H9 (cell line): ENCODE measurements at regions not wholly inside any gene's neighbourhood (a gene's known extent, or its start where the extent isn't known, plus 50 kb on each side); places are given as distances from the start of the nearest gene placed in this dataset.

Source experiments
- DNase-seq: peaks from one replicate; pipeline ENCODE4 v3.0.0-alpha.2; 2017
- H2AFZ ChIP-seq: one replicate; pipeline ENCODE4 v1.6.1; 2013; ENCODE audit warnings: mild to moderate bottlenecking, low read length, control low read depth, moderate library complexity
- H2AK5ac ChIP-seq: 2 replicates; pipeline ENCODE4 v1.6.1; 2013; ENCODE audit warnings: low read length, control low read depth, mixed read lengths; ENCODE audit not compliant: insufficient read length
- H2BK120ac ChIP-seq: one replicate; pipeline ENCODE4 v1.6.1; 2013; ENCODE audit warnings: low read depth, mild to moderate bottlenecking, low read length, control low read depth, inconsistent platforms; ENCODE audit not compliant: poor library complexity, severe bottlenecking
- H2BK12ac ChIP-seq: 2 replicates; pipeline ENCODE4 v1.6.1; 2013; ENCODE audit warnings: low read length, control low read depth, mixed read lengths, low read depth; ENCODE audit not compliant: insufficient read length
- H2BK15ac ChIP-seq: 2 replicates; pipeline ENCODE4 v1.6.1; 2013; ENCODE audit warnings: low read depth, low read length, control low read depth
- H2BK20ac ChIP-seq: one replicate; pipeline ENCODE4 v1.6.1; 2013; ENCODE audit warnings: low read depth, mild to moderate bottlenecking, low read length, control low read depth, inconsistent platforms; ENCODE audit not compliant: poor library complexity, severe bottlenecking
- H2BK5ac ChIP-seq: 2 replicates; pipeline ENCODE4 v1.6.1; 2013; ENCODE audit warnings: low read length, control low read depth, mixed read lengths; ENCODE audit not compliant: insufficient read length
- H3K14ac ChIP-seq: 2 replicates; pipeline ENCODE4 v1.6.1; 2013; ENCODE audit warnings: low read length, control low read depth; ENCODE audit not compliant: insufficient read depth
- H3K18ac ChIP-seq: 2 replicates; pipeline ENCODE4 v1.6.1; 2013; ENCODE audit warnings: low read depth, mild to moderate bottlenecking, mixed read lengths, low read length, control low read depth; ENCODE audit not compliant: insufficient read length
- H3K23ac ChIP-seq: 2 replicates; pipeline ENCODE4 v1.6.1; 2013; ENCODE audit warnings: low read length, control low read depth, mixed read lengths, low read depth; ENCODE audit not compliant: insufficient read length
- H3K23me2 ChIP-seq: 2 replicates; pipeline ENCODE4 v1.6.1; 2013; ENCODE audit warnings: low read depth, mild to moderate bottlenecking, mixed read lengths, low read length, control low read depth; ENCODE audit not compliant: insufficient read length, poor library complexity, severe bottlenecking
- H3K27ac ChIP-seq: 2 replicates; pipeline ENCODE4 v1.5.1; 2013; ENCODE audit warnings: low read length, control low read depth, mixed read lengths, low read depth; ENCODE audit not compliant: insufficient read length
- H3K27me3 ChIP-seq: 2 replicates; pipeline ENCODE4 v1.6.1; 2013; ENCODE audit warnings: low read length, control low read depth, inconsistent platforms; ENCODE audit not compliant: insufficient read depth
- H3K4ac ChIP-seq: 2 replicates; pipeline ENCODE4 v1.6.1; 2013; ENCODE audit warnings: low read depth, mild to moderate bottlenecking, control low read depth, inconsistent platforms, low read length, moderate library complexity
- H3K4me1 ChIP-seq: 2 replicates; pipeline ENCODE4 v1.6.1; 2013; ENCODE audit warnings: low read length, control low read depth, inconsistent platforms; ENCODE audit not compliant: insufficient read depth
- H3K4me2 ChIP-seq: 2 replicates; pipeline ENCODE4 v1.6.1; 2013; ENCODE audit warnings: low read length, control low read depth, mixed read lengths; ENCODE audit not compliant: insufficient read length, insufficient read depth
- H3K56ac ChIP-seq: 2 replicates; pipeline ENCODE4 v1.6.1; 2013; ENCODE audit warnings: low read depth, mild to moderate bottlenecking, mixed read lengths, low read length, control low read depth; ENCODE audit not compliant: insufficient read length
- H3K79me1 ChIP-seq: 2 replicates; pipeline ENCODE4 v1.6.1; 2013; ENCODE audit warnings: low read depth, mild to moderate bottlenecking, moderate library complexity, low read length, control low read depth, inconsistent platforms; ENCODE audit not compliant: insufficient read depth, poor library complexity, severe bottlenecking
- H3K79me2 ChIP-seq: 2 replicates; pipeline ENCODE4 v1.6.1; 2013; ENCODE audit warnings: low read length, control low read depth, inconsistent platforms; ENCODE audit not compliant: insufficient read depth
- H3K9ac ChIP-seq: 2 replicates; pipeline ENCODE4 v1.6.1; 2013; ENCODE audit warnings: low read length, control low read depth, mixed read lengths; ENCODE audit not compliant: insufficient read length; ENCODE audit errors: extremely low read depth
- H3K9me3 ChIP-seq: one replicate; pipeline ENCODE4 v1.6.1; 2013; ENCODE audit warnings: low read depth, low read length, inconsistent platforms; ENCODE audit not compliant: control insufficient read depth
- H3T11ph ChIP-seq: one replicate; pipeline ENCODE4 v1.6.1; 2013; ENCODE audit warnings: mild to moderate bottlenecking, low read length, control low read depth, inconsistent platforms
- H4K20me1 ChIP-seq: one replicate; pipeline ENCODE4 v1.6.1; 2013; ENCODE audit not compliant: control insufficient read depth, insufficient read length, insufficient read depth
- H4K5ac ChIP-seq: 2 replicates; pipeline ENCODE4 v1.6.1; 2013; ENCODE audit warnings: low read depth, mild to moderate bottlenecking, mixed read lengths, low read length, control low read depth; ENCODE audit not compliant: insufficient read length
- H4K8ac ChIP-seq: replicated peaks from 2 replicates; pipeline ENCODE4 v1.6.1; 2013; ENCODE audit warnings: low read length, control low read depth, mixed read lengths, low read depth; ENCODE audit not compliant: insufficient read length
- H4K91ac ChIP-seq: 2 replicates; pipeline ENCODE4 v1.6.1; 2013; ENCODE audit warnings: low read depth, mild to moderate bottlenecking, moderate library complexity, mixed read lengths, low read length, control low read depth; ENCODE audit not compliant: insufficient read length
- H3K27ac Mint-ChIP-seq, 3 experiments: 2 replicates in 2 of 3; 3 replicates in 1 of 3; pipeline ENCODE4 v1.8.0; 2020 to 2021; ENCODE audit warnings: mixed read lengths in 3 of 3, mild to moderate bottlenecking in 1 of 3, moderate library complexity in 1 of 3
- H3K27me3 Mint-ChIP-seq: 2 replicates; pipeline ENCODE4 v1.8.0; 2021; ENCODE audit warnings: low read depth, mild to moderate bottlenecking, moderate library complexity, mixed read lengths
- H3K36me3 Mint-ChIP-seq, 3 experiments: 2 replicates in 2 of 3; 3 replicates in 1 of 3; pipeline ENCODE4 v1.8.0; 2020 to 2021; ENCODE audit warnings: low read depth in 3 of 3, mixed read lengths in 3 of 3; ENCODE audit not compliant: insufficient read depth in 1 of 3
- H3K4me1 Mint-ChIP-seq, 2 experiments: 2 replicates each; pipeline ENCODE4 v1.8.0; 2020; ENCODE audit warnings: mixed read lengths in 2 of 2
- H3K4me3 Mint-ChIP-seq, 2 experiments: 2 replicates in 1 of 2; 3 replicates in 1 of 2; pipeline ENCODE4 v1.8.0; 2020 to 2021; ENCODE audit warnings: mild to moderate bottlenecking in 2 of 2, mixed read lengths in 2 of 2, moderate library complexity in 1 of 2
- H3K9me3 Mint-ChIP-seq, 2 experiments: 2 replicates in 1 of 2; 3 replicates in 1 of 2; pipeline ENCODE4 v1.8.0; 2020; ENCODE audit warnings: mild to moderate bottlenecking in 2 of 2, mixed read lengths in 2 of 2, moderate library complexity in 1 of 2
- CTCF ChIP-seq: fragments of 200-600 bp; sonication (generic); conservative IDR thresholded peaks from 3 replicates; pipeline ENCODE4 v1.8.0; 2021; ENCODE audit warnings: antibody characterized with exemption, mild to moderate bottlenecking
- WGBS: extraction: QIAGEN DNeasy Blood & Tissue Kit; methylation state at CpG from one replicate; pipeline ENCODE4 v1.1.7; 2013; ENCODE audit warnings: missing lambda C conversion rate, low lambda C conversion rate, mixed read lengths; ENCODE audit not compliant: insufficient read length; ENCODE audit errors: extremely low coverage; 5-methylcytosine and 5-hydroxymethylcytosine counted together

- no peaks in the 10 kb centered on the region for H3K4me1 Mint-ChIP-seq
- H4K8ac ChIP-seq, result no peak overlapping the region
- no peak overlapping the region for H2AK5ac ChIP-seq
- no peak overlapping the region for H3K56ac ChIP-seq
- H3K4me3 Mint-ChIP-seq, result no peak overlapping the region
- no peak overlapping the region for H2AFZ ChIP-seq
- no peak overlapping the region for H3K27ac ChIP-seq
- no peaks in the 10 kb centered on the region for H4K20me1 ChIP-seq
- H3K27ac Mint-ChIP-seq, result no peak overlapping the region
- TF ChIP-seq CTCF, result no peak
- H2BK120ac ChIP-seq, result no peak overlapping the region
- H3K27me3 Mint-ChIP-seq, result no peaks in the 10 kb centered on the region
- H3K36me3 Mint-ChIP-seq, result no peaks in the 10 kb centered on the region
- no peaks in the 10 kb centered on the region for H3K79me2 ChIP-seq
- H2BK20ac ChIP-seq, result no peak overlapping the region
- H4K91ac ChIP-seq, result no peak overlapping the region
- no peak overlapping the region for H3K23ac ChIP-seq
- H3K9me3 Mint-ChIP-seq, result no peaks in the 10 kb centered on the region
- no peaks in the 10 kb centered on the region for H3K23me2 ChIP-seq
- H3K79me1 ChIP-seq, result no peaks in the 10 kb centered on the region
- H3K27me3 ChIP-seq, result no peaks in the 10 kb centered on the region
- no peak overlapping the region for H3T11ph ChIP-seq
- no CpG with 5 or more reads among the region's 3 CpGs for WGBS
- no peak overlapping the region for H3K14ac ChIP-seq
- no peak overlapping the region for H3K4me2 ChIP-seq
- no peaks in the 10 kb centered on the region for H3K9me3 ChIP-seq
- DNase-seq, result no peak
- no peak overlapping the region for H2BK12ac ChIP-seq
- no peak overlapping the region for H4K5ac ChIP-seq
- H3K18ac ChIP-seq, result no peak overlapping the region
- H2BK5ac ChIP-seq, result no peak overlapping the region
- H3K4ac ChIP-seq, result no peak overlapping the region
- H3K4me1 ChIP-seq, result no peaks in the 10 kb centered on the region
- H3K9ac ChIP-seq, result no peak overlapping the region
- H2BK15ac ChIP-seq, result no peak overlapping the region
Observed at GRCh38 chr3:167067787-167068161, 312.3 kb downstream of the ZBBX start.
